ENCODE measurements at regions not wholly inside any gene's neighbourhood (a gene's known extent, or its start where the extent isn't known, plus 50 kb on each side); places are given as distances from the start of the nearest gene placed in this dataset.
A peak's percentile ranks its signal among the peaks of the same experiment; 100 is the strongest.
"Not testable (repeated sequence)": the region's sequence is repeated elsewhere in the genome, so short reads cannot be mapped to it uniquely, and the experiment has no call there.

DNA sequence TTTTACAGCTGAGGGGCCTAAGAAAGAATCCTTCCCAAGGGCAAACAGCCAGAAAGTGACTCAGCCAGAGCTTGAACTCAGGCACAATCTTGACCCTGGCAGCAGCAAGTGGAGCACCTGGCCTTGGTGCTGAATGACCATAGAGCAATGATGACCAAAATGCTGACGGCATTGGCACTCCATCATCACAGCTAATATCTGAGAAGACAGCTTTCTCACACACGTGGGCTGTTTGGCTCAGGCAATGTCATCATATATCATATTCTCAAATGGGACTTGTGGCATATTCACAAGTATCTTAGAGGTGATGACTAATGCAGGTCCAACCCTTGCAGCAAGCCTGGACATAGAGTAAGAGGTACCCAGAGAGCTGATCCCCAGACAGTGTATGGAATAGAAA lies 443.9 kb upstream of the MYT1L start:
- Histone ChIP-seq H3K27ac (no peak overlapping the region), H3K27me3 (ENCODE audit: insufficient read depth in 3 of 3, low read length in 2 of 3) (no peaks in the 10 kb centered on the region), H3K9me3 (no peaks in the 10 kb centered on the region), H3K4me3 (no peak overlapping the region), H3K36me3 (ENCODE audit: insufficient read depth in 1 of 2, low read depth in 1 of 2) (no peaks in the 10 kb centered on the region), H3K4me1 (peaks cover 5% of the 10 kb centered on the region)
- intact Hi-C loops (cut with DNase I), result no loop called here
- ATAC-seq (peak; percentile 76 to 86 (median 82)), DNase-seq (no peak)
- no peak for TF ChIP-seq CTCF (IDR thresholded peaks at IDR 0.05)
- 23 to 26% (median 25%) methylated on average over 2 of the region's 2 CpGs for WGBS, 3 donors

GRCh38 chr2:2773692-2774091 lies 442.6 kb upstream of the MYT1L start:
- ATAC-seq (no peak), DNase-seq (no peak)
- Histone ChIP-seq H3K9me3 (no peaks in the 10 kb centered on the region), H3K36me3 (ENCODE audit: insufficient read depth in 1 of 2, low read depth in 1 of 2) (no peaks in the 10 kb centered on the region), H3K4me1 (peaks cover 5% of the 10 kb centered on the region), H3K27me3 (ENCODE audit: insufficient read depth in 3 of 3, low read length in 2 of 3) (no peaks in the 10 kb centered on the region), H3K4me3 (no peak overlapping the region), H3K27ac (no peak overlapping the region)
- TF ChIP-seq CTCF (IDR thresholded peaks at IDR 0.05), result no peak
- intact Hi-C loops (cut with DNase I), result loop anchor here (5.0 kb wide), 3 partner anchors 74 to 161 kb away; no protein-coding TSS in a partner anchor
- WGBS, 3 donors, result 90 to 92% (median 92%) methylated on average over 8 of the region's 8 CpGs

- H3K36me3 ChIP-seq (ENCODE audit: insufficient read depth in 1 of 2, low read depth in 1 of 2); H3K4me3 ChIP-seq; DNase-seq; H3K9me3 ChIP-seq; H3K4me1 ChIP-seq; ATAC-seq; H3K27me3 ChIP-seq (ENCODE audit: insufficient read depth in 3 of 3, low read length in 2 of 3); H3K27ac ChIP-seq: not testable (repeated sequence)
- intact Hi-C loops (cut with DNase I), result loop anchor here (5.0 kb wide), 3 partner anchors 74 to 161 kb away; no protein-coding TSS in a partner anchor
- 85 to 91% (median 88%) methylated on average over 11 of the region's 11 CpGs for WGBS, 3 donors
These were observed 442.0 kb upstream of the MYT1L start for GRCh38 chr2:2773080-2773479.

DNA sequence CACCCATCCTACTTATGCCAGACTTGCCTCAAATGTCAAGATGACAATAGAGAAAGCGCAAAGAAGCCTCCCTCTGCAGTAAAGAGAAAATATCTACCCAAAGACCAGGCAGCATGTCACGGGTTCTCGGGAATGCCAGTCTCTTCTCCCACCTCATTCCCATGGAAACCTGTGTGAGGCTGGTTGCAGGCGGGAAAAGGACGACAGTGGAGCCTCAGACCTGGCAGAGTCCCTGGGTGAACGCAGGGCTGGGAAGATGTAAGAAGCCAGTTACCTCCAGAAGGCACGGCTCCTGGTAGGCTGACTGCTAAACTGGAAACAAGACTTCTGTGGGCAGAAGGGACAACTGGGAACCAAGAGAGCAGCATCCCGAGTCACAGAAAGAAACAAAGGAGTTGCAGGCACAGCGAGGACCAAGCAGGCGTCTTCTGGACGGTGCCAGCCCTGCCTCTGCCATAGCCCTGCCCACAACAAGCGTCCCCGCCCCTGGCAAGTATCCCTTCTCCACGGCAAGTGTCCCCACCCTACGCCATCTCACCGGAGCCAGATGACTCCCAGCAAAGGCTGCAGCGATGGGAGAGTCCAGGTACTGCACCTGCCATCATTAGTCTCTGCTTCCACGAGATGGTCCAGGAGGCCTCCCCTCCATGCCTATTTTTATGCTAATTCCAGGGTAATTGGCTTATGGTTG lies 440.8 kb upstream of the MYT1L start:
- Histone ChIP-seq H3K36me3 (ENCODE audit: insufficient read depth in 1 of 2, low read depth in 1 of 2) (no peaks in the 10 kb centered on the region), H3K9me3 (no peaks in the 10 kb centered on the region), H3K4me1 (peaks cover 5% of the 10 kb centered on the region), H3K27me3 (ENCODE audit: insufficient read depth in 3 of 3, low read length in 2 of 3) (no peaks in the 10 kb centered on the region), H3K27ac (no peak overlapping the region), H3K4me3 (no peak overlapping the region)
- no peak for TF ChIP-seq CTCF (IDR thresholded peaks at IDR 0.05)
- no peak for ATAC-seq
- no peak for DNase-seq
- intact Hi-C loops (cut with DNase I), result loop anchor here (5.0 kb wide), 3 partner anchors 75 to 160 kb away; no protein-coding TSS in a partner anchor
- 83 to 86% (median 85%) methylated on average over 18 of the region's 18 CpGs for WGBS, 3 donors

DNA sequence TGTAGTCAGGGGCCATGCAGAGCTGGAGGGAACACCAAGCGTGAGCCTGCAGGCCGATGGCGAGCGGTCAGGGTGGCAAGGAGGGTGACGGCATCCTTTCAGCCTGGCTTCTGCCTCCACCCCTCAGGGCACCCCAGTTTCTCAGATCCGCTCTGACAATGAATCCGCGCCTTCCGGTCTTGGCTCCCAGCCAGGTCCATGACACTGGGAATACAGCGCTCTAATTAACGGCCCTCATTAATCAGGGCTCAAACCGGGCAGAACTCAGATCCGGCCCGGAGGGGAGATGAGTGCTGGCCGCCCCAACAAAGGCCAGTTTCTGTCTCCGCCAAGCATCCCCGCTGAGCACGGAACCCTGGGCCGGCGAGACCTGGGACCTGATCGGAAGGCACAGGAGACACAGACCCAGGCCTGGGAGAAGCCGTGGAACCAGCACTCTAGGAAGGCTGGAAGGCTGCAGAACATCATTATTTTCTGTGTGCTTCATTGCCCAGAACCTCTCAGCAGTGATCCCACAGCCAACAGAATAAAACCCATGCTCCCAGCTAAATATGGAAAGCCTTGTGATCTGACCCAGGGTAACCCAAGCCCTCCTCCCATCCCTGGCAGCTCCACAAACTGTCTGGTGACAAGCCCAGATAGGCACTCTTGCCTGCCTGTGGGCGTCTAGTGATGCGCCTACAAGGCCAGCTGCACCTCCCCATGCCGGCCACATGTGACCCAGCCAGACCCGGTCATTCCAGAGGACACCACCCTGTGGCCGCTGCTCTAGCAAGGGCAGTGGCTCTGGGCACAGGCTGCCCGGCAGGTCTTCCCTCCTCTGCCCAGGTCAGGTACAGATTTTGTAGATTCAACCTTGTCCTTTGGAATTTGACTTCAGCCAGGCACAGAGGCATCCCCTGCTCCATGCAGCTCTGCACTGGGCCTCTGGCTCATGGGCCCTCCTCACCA lies 438.7 kb upstream of the MYT1L start:
- Histone ChIP-seq H3K9me3 (no peaks in the 10 kb centered on the region), H3K27ac (peak overlapping the region; percentile 75), H3K4me1 (peaks cover 5% of the 10 kb centered on the region), H3K36me3 (ENCODE audit: insufficient read depth in 1 of 2, low read depth in 1 of 2) (no peaks in the 10 kb centered on the region), H3K27me3 (ENCODE audit: insufficient read depth in 3 of 3, low read length in 2 of 3) (no peaks in the 10 kb centered on the region), H3K4me3 (peak overlapping the region; percentile 7)
- intact Hi-C loops (cut with DNase I), result loop anchor here (5.0 kb wide), 3 partner anchors 78 to 157 kb away; no protein-coding TSS in a partner anchor
- WGBS, 3 donors, result 30 to 47% (median 35%) methylated on average over 28 of the region's 28 CpGs
- peak; percentile 79 to 90 for DNase-seq
- peak; percentile 98 to 100 (median 100) for ATAC-seq
- TF ChIP-seq CTCF (IDR thresholded peaks at IDR 0.05), result peak; percentile 56
